ENCODE measurements at regions not wholly inside any gene's neighbourhood (a gene's known extent, or its start where the extent isn't known, plus 50 kb on each side); places are given as distances from the start of the nearest gene placed in this dataset.
"Not testable (repeated sequence)": the region's sequence is repeated elsewhere in the genome, so short reads cannot be mapped to it uniquely, and the experiment has no call there.

- DNase-seq = no peak
Observed at GRCh38 chr1:244301595-244302130, 150.0 kb downstream of the ADSS2 start.

- no peak for DNase-seq
Observed at GRCh38 chr1:244302876-244303609, 148.7 kb downstream of the ADSS2 start.

- no peak for DNase-seq
Observed at GRCh38 chr1:244303610-244303969, 148.1 kb downstream of the ADSS2 start.

GRCh38 chr1:244304156-244304555, 147.6 kb downstream of the ADSS2 start:
- DNase-seq = no peak

GRCh38 chr1:244304656-244305055, 147.1 kb downstream of the ADSS2 start:
- no peak for DNase-seq

GRCh38 chr1:244305776-244306341, 145.8 kb downstream of the ADSS2 start:
- DNase-seq = no peak

- DNase-seq = no peak
Observed at GRCh38 chr1:244306544-244306943, 145.2 kb downstream of the ADSS2 start.

- DNase-seq = not testable (repeated sequence)
Observed at GRCh38 chr1:244309191-244309590, 142.5 kb downstream of the ADSS2 start.

GRCh38 chr1:244311784-244312532, 139.8 kb downstream of the ADSS2 start:
- no peak for DNase-seq

- DNase-seq = no peak
Observed at GRCh38 chr1:244313346-244313745, 138.4 kb downstream of the ADSS2 start.

- DNase-seq = no peak
Observed at GRCh38 chr1:244314921-244315559, 136.7 kb downstream of the ADSS2 start.

GRCh38 chr1:244315996-244316395, 135.7 kb downstream of the ADSS2 start:
- no peak for DNase-seq

GRCh38 chr1:244316407-244316806, 135.3 kb downstream of the ADSS2 start:
- DNase-seq = no peak

- DNase-seq = no peak
Observed at GRCh38 chr1:244316986-244317655, 134.6 kb downstream of the ADSS2 start.

- no peak for DNase-seq
Observed at GRCh38 chr1:244318078-244318477, 133.6 kb downstream of the ADSS2 start.

- no peak for DNase-seq
Observed at GRCh38 chr1:244318512-244318911, 133.2 kb downstream of the ADSS2 start.

- DNase-seq = peak; percentile 16
Observed at GRCh38 chr1:244319283-244320132, 132.2 kb downstream of the ADSS2 start.

GRCh38 chr1:244322181-244322580, 129.5 kb downstream of the ADSS2 start:
- DNase-seq = no peak

GRCh38 chr1:244322791-244323521, 128.8 kb downstream of the ADSS2 start:
- DNase-seq = no peak

GRCh38 chr1:244324176-244324883, 127.4 kb downstream of the ADSS2 start:
- DNase-seq = no peak
